Endothelial cell of umbilical vein (primary cell): ENCODE measurements at regions not wholly inside any gene's neighbourhood (a gene's known extent, or its start where the extent isn't known, plus 50 kb on each side); places are given as distances from the start of the nearest gene placed in this dataset.

Experiments used
- BruUV-seq: library from RNA; stranded (reverse); fragments of 400-500 nt; replicated peaks from 2 replicates; lab custom pipeline; 2021; lab: Mats Ljungman, UMichigan
- CTCF ChIA-PET: fragments of 300-600, 350-600 bp; sonication (Branson Sonifier 250); formaldehyde crosslinking; loops from one replicate; lab custom pipeline; 2021; ENCODE audit warnings: antibody characterized with exemption, inconsistent platforms; lab: Charles Lee
- POLR2A ChIA-PET: fragments of 300-600, 350-600 bp; sonication (Branson Sonifier 250); formaldehyde crosslinking; loops from one replicate; lab custom pipeline; 2021; ENCODE audit warnings: antibody characterized with exemption, inconsistent platforms; lab: Charles Lee
- DNase-seq: peaks from one replicate; pipeline ENCODE4 v3.0.0-alpha.2; 2011; ENCODE audit warnings: low read depth, low spot score
- FAIRE-seq: peaks from 2 replicates; lab custom pipeline; 2011; peaks lifted over from hg19 to GRCh38; lab: Jason Lieb, UNC
- H2AFZ ChIP-seq: 2 replicates; pipeline ENCODE4 v1.6.0; 2012; ENCODE audit warnings: low read depth, low read length, control low read depth, inconsistent platforms
- H3K27ac ChIP-seq: 2 replicates; pipeline ENCODE4 v1.5.1; 2011; ENCODE audit warnings: low read depth, mild to moderate bottlenecking, control low read depth, low read length, moderate library complexity; ENCODE audit not compliant: insufficient read depth
- H3K27me3 ChIP-seq, 2 experiments: 2 replicates each; pipeline versions ENCODE4 v1.6.0 to v1.6.1; 2011; ENCODE audit warnings: low read length in 2 of 2, mixed read lengths in 1 of 2; ENCODE audit not compliant: control insufficient read depth in 2 of 2, insufficient read depth in 2 of 2
- H3K36me3 ChIP-seq, 2 experiments: 2 replicates in 1 of 2; 3 replicates in 1 of 2; pipeline ENCODE4 v1.5.1; 2011; ENCODE audit warnings: low read length in 2 of 2, mild to moderate bottlenecking in 1 of 2, moderate library complexity in 1 of 2; ENCODE audit not compliant: control insufficient read depth in 2 of 2, insufficient read depth in 2 of 2; ENCODE audit errors: extremely low read depth in 1 of 2
- H3K4me1 ChIP-seq: 3 replicates; pipeline ENCODE4 v1.5.1; 2011; ENCODE audit warnings: mild to moderate bottlenecking, low read length; ENCODE audit not compliant: control insufficient read depth, insufficient read depth; ENCODE audit errors: extremely low read depth
- H3K4me2 ChIP-seq: 2 replicates; pipeline ENCODE4 v1.6.1; 2011; ENCODE audit warnings: low read length, control low read depth, mixed read lengths; ENCODE audit not compliant: insufficient read depth
- H3K4me3 ChIP-seq, 3 experiments: fragments of 200-600 bp in 1 of 3; sonication (generic), shearing (Covaris generic) in 1 of 3; replicated peaks in 1 of 3; 2 replicates each; pipeline ENCODE4 v1.5.1; 2011 to 2016; ENCODE audit warnings: control low read depth in 3 of 3, low read length in 3 of 3, mild to moderate bottlenecking in 2 of 3, inconsistent platforms in 1 of 3, low read depth in 1 of 3, moderate library complexity in 1 of 3; ENCODE audit not compliant: insufficient read depth in 1 of 3
- H3K79me2 ChIP-seq: 2 replicates; pipeline ENCODE4 v1.6.0; 2012; ENCODE audit warnings: low read length, inconsistent platforms; ENCODE audit not compliant: control insufficient read depth, insufficient read depth
- H3K9ac ChIP-seq: replicated peaks from 2 replicates; pipeline ENCODE3; 2011; ENCODE audit warnings: low read length, control low read depth; ENCODE audit not compliant: insufficient read depth; ENCODE audit errors: extremely low read depth
- H3K9me1 ChIP-seq: replicated peaks from 3 replicates; pipeline ENCODE4 v1.6.0; 2011; ENCODE audit warnings: mild to moderate bottlenecking, low read length; ENCODE audit not compliant: control insufficient read depth, insufficient read depth; ENCODE audit errors: extremely low read depth
- H3K9me3 ChIP-seq: replicated peaks from 2 replicates; pipeline ENCODE4 v1.5.1; 2012; ENCODE audit warnings: low read length, inconsistent platforms; ENCODE audit not compliant: control insufficient read depth, insufficient read depth
- H4K20me1 ChIP-seq: replicated peaks from 2 replicates; pipeline ENCODE3; 2011; ENCODE audit warnings: mild to moderate bottlenecking, low read length; ENCODE audit not compliant: control insufficient read depth, insufficient read depth; ENCODE audit errors: extremely low read depth
- CTCF ChIP-seq, 2 donors: IDR thresholded peaks; 1 replicate in 1 of 2; 2 replicates in 1 of 2; pipeline ENCODE4 v1.5.1; 2011; ENCODE audit warnings: low read length in 2 of 2, mild to moderate bottlenecking in 2 of 2, moderate library complexity in 2 of 2, control low read depth in 1 of 2, inconsistent platforms in 1 of 2, low read depth in 1 of 2; ENCODE audit not compliant: insufficient read depth in 1 of 2; ENCODE audit errors: extremely low read depth in 1 of 2
- EZH2 ChIP-seq: IDR thresholded peaks from 2 replicates; pipeline ENCODE4 v1.6.1; 2012; ENCODE audit warnings: borderline replicate concordance, low read depth, mild to moderate bottlenecking, moderate library complexity, low read length, inconsistent platforms; ENCODE audit not compliant: severe bottlenecking
- FOS ChIP-seq: IDR thresholded peaks from 2 replicates; pipeline ENCODE4 v1.6.1; 2011; ENCODE audit warnings: mild to moderate bottlenecking, low read length, moderate library complexity, borderline replicate concordance; ENCODE audit not compliant: insufficient read depth
- GATA2 ChIP-seq: IDR thresholded peaks from 2 replicates; pipeline ENCODE4 v1.7.0; 2011; ENCODE audit warnings: low read depth, mild to moderate bottlenecking, moderate library complexity, mixed read lengths, low read length; ENCODE audit not compliant: insufficient read length, insufficient read depth
- JUN ChIP-seq: IDR thresholded peaks from 2 replicates; pipeline ENCODE4 v1.6.1; 2011; ENCODE audit warnings: borderline replicate concordance, low read depth; ENCODE audit not compliant: insufficient read length, insufficient read depth
- POLR2AphosphoS5 ChIP-seq: IDR thresholded peaks from 2 replicates; pipeline ENCODE4 v1.6.1; 2012; ENCODE audit warnings: low read depth, mild to moderate bottlenecking, control low read depth, low read length, moderate library complexity; ENCODE audit not compliant: insufficient read depth
- dilution Hi-C: fragments of 300-500 bp; cut with MboI; formaldehyde crosslinking; loops from one replicate; pipeline ENCODE4 v1.15.0; 2019; ENCODE audit warnings: low sequenced_read_pairs; ENCODE audit not compliant: extremely low pct_ligation_motif_present
- intact Hi-C: fragments of 100-400 bp; cut with micrococcal nuclease; formaldehyde crosslinking; loops from one replicate; pipeline ENCODE4 v1.10.0; 2022

DNA sequence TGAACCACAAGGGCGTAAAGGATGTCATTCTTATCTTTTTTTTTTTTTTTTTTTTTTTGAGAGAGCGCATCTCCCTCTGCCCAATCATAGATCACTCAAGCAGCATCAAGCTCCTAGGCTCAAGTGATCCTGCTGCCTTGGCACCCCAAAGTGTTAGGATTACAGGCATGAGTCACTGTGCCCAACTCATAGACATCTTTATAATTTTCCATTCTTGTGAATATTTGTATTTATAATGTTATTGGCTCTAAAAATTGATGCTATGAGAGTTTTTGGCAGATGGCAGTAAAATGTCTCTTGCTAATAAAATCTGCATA lies 128.7 kb downstream of the AKR1D1 start:
- Histone ChIP-seq H3K27ac (no peak overlapping the region), H3K79me2 (no peaks in the 10 kb centered on the region), H3K36me3 (no peaks in the 10 kb centered on the region), H3K4me1 (no peaks in the 10 kb centered on the region), H2AFZ (no peak overlapping the region), H3K27me3 (no peaks in the 10 kb centered on the region), H3K9me3 (no peaks in the 10 kb centered on the region), H3K4me3 (no peak overlapping the region), H3K9ac (no peak overlapping the region), H4K20me1 (no peaks in the 10 kb centered on the region), H3K4me2 (no peak overlapping the region), H3K9me1 (no peaks in the 10 kb centered on the region)
- dilution Hi-C loops: no loop called here
- no TSS peak for BruUV-seq
- ChIA-PET CTCF (interaction anchor here (0.6 to 1.1 kb wide), 3 partner anchors 85 to 534 kb away, joined by 3 to 5 read pairs (median 3); no protein-coding TSS in a partner anchor), POLR2A (no interaction called here)
- DNase-seq (no peak), FAIRE-seq (no peak)
- intact Hi-C loops: no loop called here
- TF ChIP-seq FOS: no peak
- TF ChIP-seq JUN: no peak
- no peak for TF ChIP-seq POLR2AphosphoS5
- no peak for TF ChIP-seq EZH2
- TF ChIP-seq GATA2: no peak
- TF ChIP-seq CTCF (IDR thresholded peaks at IDR 0.05; ENCODE audit: extremely low read depth in 1 of 2, insufficient read depth in 1 of 2, low read depth in 1 of 2, low read length in 2 of 2): no peak
